ENCODE measurements at regions not wholly inside any gene's neighbourhood (a gene's known extent, or its start where the extent isn't known, plus 50 kb on each side); places are given as distances from the start of the nearest gene placed in this dataset.

- no peak for ATAC-seq (ENCODE audit: insufficient read depth, low read depth)
- H4K20me1 ChIP-seq (ENCODE audit: insufficient read depth, low read length): no peaks in the 10 kb centered on the region
These were observed 965.8 kb downstream of the PLA2G4A start for GRCh38 chr1:187794561-187794960.

GRCh38 chr1:187809549-187809948, 980.8 kb downstream of the PLA2G4A start:
- Histone ChIP-seq H3K9me3 (ENCODE audit: insufficient read depth, low read length, severe bottlenecking) (no peaks in the 10 kb centered on the region), H3K4me3 (ENCODE audit: low read depth in 1 of 2, low read length in 2 of 2) (no peak overlapping the region), H3K4me1 (ENCODE audit: insufficient read depth, low read length) (no peaks in the 10 kb centered on the region), H2AFZ (ENCODE audit: low read depth, low read length) (no peak overlapping the region), H3K79me2 (ENCODE audit: insufficient read depth, low read length) (no peaks in the 10 kb centered on the region), H3K27me3 (ENCODE audit: insufficient read depth, low read length, poor library complexity) (no peaks in the 10 kb centered on the region), H3K4me2 (ENCODE audit: insufficient read depth, low read length) (no peak overlapping the region), H4K20me1 (ENCODE audit: insufficient read depth, low read length) (no peaks in the 10 kb centered on the region), H3K9ac (ENCODE audit: low read depth, low read length) (no peak overlapping the region), H3K36me3 (ENCODE audit: insufficient read depth, low read length) (no peaks in the 10 kb centered on the region), H3K27ac (ENCODE audit: low read length) (no peak overlapping the region)
- no peak for TF ChIP-seq CTCF (IDR thresholded peaks at IDR 0.05; ENCODE audit: borderline replicate concordance, extremely low read depth, low read length, poor library complexity, severe bottlenecking)
- no peak for TF ChIP-seq EZH2 (IDR thresholded peaks at IDR 0.05; ENCODE audit: borderline replicate concordance, low read depth, low read length, severe bottlenecking)
- DNase-seq: no peak
- ATAC-seq (ENCODE audit: insufficient read depth, low read depth): no peak

More at GRCh38 chr1:187794561-187794960, 965.8 kb downstream of the PLA2G4A start:
- no peak for DNase-seq
- no peak overlapping the region for H3K27ac ChIP-seq (ENCODE audit: low read length)
- no peak overlapping the region for H3K4me2 ChIP-seq (ENCODE audit: insufficient read depth, low read length)
- no peaks in the 10 kb centered on the region for H3K79me2 ChIP-seq (ENCODE audit: insufficient read depth, low read length)
- H2AFZ ChIP-seq (ENCODE audit: low read depth, low read length): no peak overlapping the region
- H3K9ac ChIP-seq (ENCODE audit: low read depth, low read length): no peak overlapping the region
- no peak for TF ChIP-seq EZH2 (IDR thresholded peaks at IDR 0.05; ENCODE audit: borderline replicate concordance, low read depth, low read length, severe bottlenecking)
- TF ChIP-seq CTCF (IDR thresholded peaks at IDR 0.05; ENCODE audit: borderline replicate concordance, extremely low read depth, low read length, poor library complexity, severe bottlenecking): no peak
- no peak overlapping the region for H3K4me3 ChIP-seq (ENCODE audit: low read depth in 1 of 2, low read length in 2 of 2)
- H3K36me3 ChIP-seq (ENCODE audit: insufficient read depth, low read length): no peaks in the 10 kb centered on the region
- H3K27me3 ChIP-seq (ENCODE audit: insufficient read depth, low read length, poor library complexity): no peaks in the 10 kb centered on the region
- no peaks in the 10 kb centered on the region for H3K4me1 ChIP-seq (ENCODE audit: insufficient read depth, low read length)
- H3K9me3 ChIP-seq (ENCODE audit: insufficient read depth, low read length, severe bottlenecking): no peaks in the 10 kb centered on the region

- Histone ChIP-seq H3K9ac (ENCODE audit: low read depth, low read length) (no peak overlapping the region), H3K4me3 (ENCODE audit: low read depth in 1 of 2, low read length in 2 of 2) (no peak overlapping the region), H3K4me2 (ENCODE audit: insufficient read depth, low read length) (no peak overlapping the region), H3K79me2 (ENCODE audit: insufficient read depth, low read length) (no peaks in the 10 kb centered on the region), H3K4me1 (ENCODE audit: insufficient read depth, low read length) (no peaks in the 10 kb centered on the region), H3K27ac (ENCODE audit: low read length) (no peak overlapping the region), H3K36me3 (ENCODE audit: insufficient read depth, low read length) (no peaks in the 10 kb centered on the region), H2AFZ (ENCODE audit: low read depth, low read length) (no peak overlapping the region), H3K27me3 (ENCODE audit: insufficient read depth, low read length, poor library complexity) (no peaks in the 10 kb centered on the region), H3K9me3 (ENCODE audit: insufficient read depth, low read length, severe bottlenecking) (no peaks in the 10 kb centered on the region), H4K20me1 (ENCODE audit: insufficient read depth, low read length) (no peaks in the 10 kb centered on the region)
- ATAC-seq (ENCODE audit: insufficient read depth, low read depth): no peak
- TF ChIP-seq CTCF (IDR thresholded peaks at IDR 0.05; ENCODE audit: borderline replicate concordance, extremely low read depth, low read length, poor library complexity, severe bottlenecking) (no peak), EZH2 (IDR thresholded peaks at IDR 0.05; ENCODE audit: borderline replicate concordance, low read depth, low read length, severe bottlenecking) (no peak)
- no peak for DNase-seq
These were observed 987.9 kb downstream of the PLA2G4A start for GRCh38 chr1:187816646-187817045.

- Histone ChIP-seq H3K27me3 (ENCODE audit: insufficient read depth, low read length, poor library complexity) (no peaks in the 10 kb centered on the region), H3K4me1 (ENCODE audit: insufficient read depth, low read length) (no peaks in the 10 kb centered on the region), H3K27ac (ENCODE audit: low read length) (no peak overlapping the region), H3K4me3 (ENCODE audit: low read depth in 1 of 2, low read length in 2 of 2) (no peak overlapping the region), H3K36me3 (ENCODE audit: insufficient read depth, low read length) (no peaks in the 10 kb centered on the region), H3K4me2 (ENCODE audit: insufficient read depth, low read length) (no peak overlapping the region), H2AFZ (ENCODE audit: low read depth, low read length) (no peak overlapping the region), H3K9me3 (ENCODE audit: insufficient read depth, low read length, severe bottlenecking) (no peaks in the 10 kb centered on the region), H4K20me1 (ENCODE audit: insufficient read depth, low read length) (no peaks in the 10 kb centered on the region), H3K9ac (ENCODE audit: low read depth, low read length) (no peak overlapping the region), H3K79me2 (ENCODE audit: insufficient read depth, low read length) (no peaks in the 10 kb centered on the region)
- ATAC-seq (ENCODE audit: insufficient read depth, low read depth): no peak
- no peak for DNase-seq
- TF ChIP-seq CTCF (IDR thresholded peaks at IDR 0.05; ENCODE audit: borderline replicate concordance, extremely low read depth, low read length, poor library complexity, severe bottlenecking): no peak
- no peak for TF ChIP-seq EZH2 (IDR thresholded peaks at IDR 0.05; ENCODE audit: borderline replicate concordance, low read depth, low read length, severe bottlenecking)
These were observed 989.0 kb downstream of the PLA2G4A start for GRCh38 chr1:187817782-187818181.
